UCSD-AML1 (cell line): ENCODE measurements at regions not wholly inside any gene's neighbourhood (a gene's known extent, or its start where the extent isn't known, plus 50 kb on each side); places are given as distances from the start of the nearest gene placed in this dataset.
"Not testable (repeated sequence)": the region's sequence is repeated elsewhere in the genome, so short reads cannot be mapped to it uniquely, and the experiment has no call there.

Experiments
- DNase-seq: peaks from one replicate; lab custom pipeline; 2025; ENCODE audit not compliant: unreplicated experiment; lab: John Stamatoyannopoulos, UW

DNA sequence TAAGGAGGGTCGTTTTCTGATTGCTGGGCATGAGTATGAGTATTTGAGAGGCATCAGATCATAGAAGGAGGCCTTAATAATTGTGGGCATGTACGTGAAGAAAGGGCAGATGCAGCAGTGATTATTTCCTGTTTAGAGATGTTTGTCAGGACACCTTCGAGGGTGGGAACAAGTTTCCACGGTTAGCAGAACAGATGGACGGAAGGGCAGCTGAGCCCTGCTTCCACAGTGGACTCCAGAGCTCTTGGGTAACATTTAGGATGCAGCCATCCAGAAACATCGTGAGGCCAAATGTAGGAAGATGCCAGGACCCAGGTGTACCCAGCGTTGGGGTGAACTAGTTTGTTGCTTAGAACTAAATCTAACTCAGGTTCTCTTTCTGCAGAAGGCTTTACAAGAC is 231.3 kb upstream of the FAT1 start:
- no peak for DNase-seq

- DNase-seq = no peak
These were observed 234.4 kb upstream of the FAT1 start for GRCh38 chr4:186957952-186958555.

- DNase-seq = no peak
These were observed 235.2 kb upstream of the FAT1 start for GRCh38 chr4:186958726-186959350.

GRCh38 chr4:186979961-186980745 is 256.5 kb upstream of the FAT1 start:
- no peak for DNase-seq

GRCh38 chr4:186981161-186981560 is 257.5 kb upstream of the FAT1 start:
- DNase-seq = no peak

GRCh38 chr4:186982160-186982559 is 258.5 kb upstream of the FAT1 start:
- no peak for DNase-seq

GRCh38 chr4:186984105-186984644 is 260.5 kb upstream of the FAT1 start:
- DNase-seq = no peak

DNA sequence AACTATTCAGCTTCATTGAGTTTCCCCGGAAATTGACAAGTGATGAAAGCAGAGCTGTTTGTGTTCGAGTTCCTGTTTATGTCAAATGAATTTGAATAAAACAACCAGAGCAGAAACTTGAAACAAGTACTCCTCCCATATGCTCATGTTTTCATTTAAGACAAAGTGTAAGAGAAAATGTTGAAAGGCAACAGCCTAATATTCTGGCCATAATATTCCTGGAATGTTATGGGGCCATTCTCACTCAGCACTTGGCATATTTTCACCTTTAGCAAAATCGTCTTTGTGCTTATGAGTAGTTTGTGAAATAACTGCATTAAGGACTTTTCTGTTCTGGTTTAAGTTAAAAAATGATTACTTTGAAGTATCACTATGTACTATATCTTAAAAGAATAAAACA is 276.0 kb upstream of the FAT1 start:
- no peak for DNase-seq

DNA sequence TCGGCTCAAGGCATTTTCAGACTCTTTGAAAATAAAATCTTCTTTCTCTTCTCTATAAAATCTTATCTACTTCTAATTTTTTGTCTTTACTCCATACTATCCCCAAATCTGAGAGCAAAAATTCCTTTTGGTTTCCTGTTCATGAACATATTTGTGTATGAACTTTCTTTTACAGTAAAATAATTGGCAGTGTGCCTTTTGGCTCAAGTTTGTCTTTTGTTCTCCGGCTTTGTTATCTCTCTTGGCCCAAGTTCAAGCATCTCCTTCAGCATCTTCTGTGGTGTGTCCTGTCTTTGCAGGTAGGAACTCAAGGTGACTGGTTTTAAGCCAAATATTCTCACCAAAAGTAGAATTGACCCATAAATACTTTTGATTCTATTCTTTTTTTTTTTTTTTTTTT is 276.6 kb upstream of the FAT1 start:
- no peak for DNase-seq

- DNase-seq = not testable (repeated sequence)
These were observed 278.5 kb upstream of the FAT1 start for GRCh38 chr4:187002133-187002532.

DNA sequence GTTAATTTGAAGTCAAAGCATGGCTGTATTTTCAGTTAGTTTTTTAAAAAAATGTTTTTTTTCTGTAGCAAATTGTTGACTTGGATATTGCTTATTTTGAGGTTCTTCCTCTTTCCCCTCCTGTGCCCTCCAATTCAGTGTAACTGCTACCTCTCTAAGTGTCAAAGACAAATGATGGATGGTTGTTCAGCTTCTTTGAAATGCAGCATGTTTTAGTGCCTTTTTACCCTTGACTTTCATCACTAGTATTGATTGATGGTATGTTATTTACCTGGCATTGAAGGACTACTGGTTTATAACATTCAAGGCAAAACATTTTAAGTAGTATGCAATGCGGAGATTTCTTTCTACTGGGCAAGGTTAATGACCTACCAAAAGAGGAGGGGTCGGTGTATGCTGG is 281.0 kb upstream of the FAT1 start:
- no peak for DNase-seq

DNA sequence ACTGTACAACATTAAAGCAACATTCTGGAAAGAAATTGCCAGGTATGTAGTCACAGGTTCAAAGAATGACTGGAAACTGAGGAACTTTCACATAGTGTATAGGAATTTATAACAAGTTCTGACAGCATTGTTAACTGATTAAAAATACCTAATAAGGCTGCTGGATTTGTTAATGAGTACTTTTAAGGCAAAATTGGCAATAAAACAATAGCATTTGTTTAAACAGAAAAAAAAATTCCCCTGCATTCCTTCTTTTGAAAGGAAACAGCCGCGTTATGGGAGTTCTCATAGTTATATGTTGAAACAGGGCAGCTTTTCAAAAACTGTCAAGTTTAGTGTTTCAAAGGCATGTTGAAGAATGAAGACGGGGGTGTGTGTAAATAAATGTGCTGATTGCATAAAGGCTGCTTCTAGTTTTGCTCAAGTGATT is 282.5 kb upstream of the FAT1 start:
- DNase-seq = no peak

- DNase-seq = no peak
These were observed 286.4 kb upstream of the FAT1 start for GRCh38 chr4:187010052-187010451.

DNA sequence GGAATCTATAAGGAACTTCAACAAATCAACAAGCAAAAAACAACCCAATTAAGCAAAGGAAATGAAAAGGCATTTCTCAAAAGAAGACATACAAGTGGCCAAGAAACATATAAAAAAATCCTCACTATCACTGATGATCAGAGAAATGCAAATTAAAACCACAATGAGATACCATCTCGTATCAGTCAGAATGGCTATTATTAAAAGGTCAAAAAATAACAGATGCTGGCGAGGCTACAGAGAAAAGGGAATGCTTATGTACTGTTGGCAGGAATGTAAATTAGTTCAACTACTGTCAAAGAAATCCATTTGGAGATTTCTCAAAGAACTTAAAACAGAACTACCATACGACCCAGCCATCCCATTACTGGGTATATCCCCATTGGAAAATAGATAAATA is 292.4 kb upstream of the FAT1 start:
- no peak for DNase-seq

GRCh38 chr4:187017147-187017546 is 293.5 kb upstream of the FAT1 start:
- no peak for DNase-seq

DNA sequence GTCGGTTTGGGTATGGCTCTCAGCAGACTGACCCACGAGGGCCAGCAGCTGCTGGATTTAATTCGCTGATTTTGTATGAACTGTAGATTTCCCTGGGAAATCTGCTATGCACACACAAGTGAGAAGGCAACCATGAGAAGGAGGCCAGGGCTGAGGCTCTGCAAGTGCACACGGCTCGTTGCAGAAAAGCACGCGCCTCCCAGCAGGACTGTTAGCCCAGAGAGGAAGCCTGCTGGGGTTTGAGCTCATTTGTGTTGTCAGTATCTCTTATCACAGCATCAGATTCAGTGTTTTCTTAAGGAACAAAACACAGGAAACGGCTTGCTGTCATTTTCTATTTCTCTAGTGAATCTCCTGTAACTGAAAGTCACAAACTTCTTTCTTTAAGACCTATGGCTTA is 296.2 kb upstream of the FAT1 start:
- DNase-seq = no peak

DNA sequence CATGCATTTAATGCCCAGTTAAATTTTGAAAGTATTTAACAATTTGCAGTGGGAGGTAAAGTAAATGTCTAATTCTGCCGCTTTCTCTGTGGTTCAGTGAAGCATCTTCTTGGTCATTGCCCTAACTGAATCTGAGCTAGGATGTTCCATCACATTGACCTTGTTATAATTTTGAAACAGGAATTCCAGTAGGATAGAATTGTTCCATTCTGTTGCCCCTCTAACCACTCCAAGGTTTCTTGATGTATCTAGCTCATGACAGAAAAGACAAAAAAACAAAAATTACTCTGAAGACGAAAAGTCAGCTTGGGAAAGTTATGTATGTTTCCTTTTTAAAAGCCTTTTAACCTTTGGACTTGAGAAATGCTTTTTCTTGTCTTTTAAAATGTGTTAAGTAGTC is 297.0 kb upstream of the FAT1 start:
- DNase-seq = no peak

DNA sequence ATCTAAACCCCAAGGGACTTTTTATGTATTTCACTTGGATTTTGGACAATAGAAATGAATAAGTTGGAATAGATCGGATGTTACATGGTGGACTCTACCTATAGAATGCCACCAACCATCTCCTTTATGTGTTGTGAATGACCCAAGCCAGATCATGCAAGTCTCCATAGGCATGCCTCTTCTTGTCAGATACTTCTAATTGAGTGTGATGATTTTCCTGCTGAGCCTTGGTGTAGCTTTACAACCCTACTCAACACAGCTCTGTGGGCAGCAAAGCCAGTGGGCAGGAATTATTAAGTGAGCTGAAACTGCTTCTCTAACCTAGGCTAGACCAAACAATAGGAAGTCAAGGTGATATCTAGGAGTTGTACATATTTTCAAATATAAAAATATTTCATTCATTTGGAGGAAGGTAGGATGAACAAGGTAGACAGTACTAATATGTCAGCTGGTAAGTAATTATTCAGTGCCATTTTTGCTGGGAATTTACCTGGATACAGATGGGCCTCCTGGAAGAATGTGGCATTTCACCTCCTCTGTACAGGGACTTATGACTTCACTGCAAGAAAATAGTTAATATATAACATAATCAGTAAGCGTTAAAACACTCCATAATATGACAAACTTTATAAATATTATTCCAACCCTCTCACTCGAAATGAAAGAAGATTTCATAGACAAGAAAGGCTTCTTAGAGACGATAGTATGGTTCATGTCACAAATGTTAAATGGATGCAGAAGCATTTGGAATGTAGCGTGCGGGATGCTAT is 298.0 kb upstream of the FAT1 start:
- DNase-seq = no peak

DNA sequence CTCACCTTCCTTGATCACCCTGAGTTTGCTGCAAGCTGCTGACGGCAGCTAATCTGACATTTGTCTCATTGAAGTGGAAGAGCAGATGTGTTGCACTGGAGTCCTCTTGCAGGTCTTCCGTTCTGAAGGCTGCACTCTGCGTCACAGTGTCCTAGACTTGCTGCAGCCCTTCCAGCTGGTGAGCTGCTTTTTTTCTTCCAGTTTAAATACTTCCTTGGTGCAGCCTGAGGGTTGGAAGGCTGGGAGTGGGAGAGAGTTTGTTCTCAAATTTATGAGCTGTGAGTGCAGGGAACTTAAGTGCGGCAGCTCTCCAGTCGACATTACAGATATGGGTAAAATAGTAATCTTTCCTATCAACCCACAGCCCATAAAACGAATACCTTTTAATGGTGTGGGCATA is 303.6 kb upstream of the FAT1 start:
- DNase-seq = no peak

- no peak for DNase-seq
These were observed 318.6 kb upstream of the FAT1 start for GRCh38 chr4:187042251-187042650.

- no peak for DNase-seq
These were observed 322.8 kb upstream of the FAT1 start for GRCh38 chr4:187046471-187046870.
